ENCODE measurements at regions not wholly inside any gene's neighbourhood (a gene's known extent, or its start where the extent isn't known, plus 50 kb on each side); places are given as distances from the start of the nearest gene placed in this dataset.

DNA sequence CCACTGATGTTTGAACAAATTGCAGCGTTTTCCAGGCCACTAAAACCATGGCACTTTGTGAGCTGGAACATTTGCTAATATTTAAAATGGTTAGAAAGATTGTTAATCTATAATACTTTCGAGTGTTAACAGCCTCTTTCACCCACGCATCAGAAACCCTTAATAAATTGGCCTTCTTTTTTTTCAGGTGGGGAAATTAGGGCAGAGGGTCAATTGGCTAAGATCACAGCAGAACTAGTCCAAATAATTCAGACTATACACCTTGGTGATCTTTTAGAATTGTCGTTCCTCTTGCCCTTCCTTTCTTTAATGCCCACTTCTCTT lies 105.8 kb downstream of the PTCSC3 start:
- CTCF ChIA-PET = interaction anchor here (0.7 to 6.4 kb wide), 28 partner anchors 8 to 1160 kb away, joined by 3 to 178 read pairs (median 12); partner anchors contain the start of gene MBIP
- no peak for FAIRE-seq
- Histone ChIP-seq H3K27ac (ENCODE audit: insufficient read depth, low read depth, low read length) (no peak overlapping the region), H3K36me3 (ENCODE audit: control insufficient read depth in 2 of 2, extremely low read depth in 1 of 2, insufficient read depth in 2 of 2, low read length in 2 of 2) (no peaks in the 10 kb centered on the region), H3K27me3 (ENCODE audit: control insufficient read depth in 2 of 2, insufficient read depth in 2 of 2, low read length in 2 of 2) (peaks cover 0 to 2% of the 10 kb centered on the region in 2 experiments), H3K9ac (replicated peaks; ENCODE audit: extremely low read depth, insufficient read depth, low read length) (no peak overlapping the region), H3K4me1 (ENCODE audit: control insufficient read depth, extremely low read depth, insufficient read depth, low read length) (no peaks in the 10 kb centered on the region), H3K79me2 (ENCODE audit: control insufficient read depth, insufficient read depth, low read length) (no peaks in the 10 kb centered on the region), H2AFZ (ENCODE audit: low read depth, low read length) (no peak overlapping the region), H3K4me3 (replicated peaks in 1 of 3; ENCODE audit: insufficient read depth in 1 of 3, low read depth in 1 of 3, low read length in 3 of 3) (no peak overlapping the region), H3K4me2 (ENCODE audit: insufficient read depth, low read length) (no peak overlapping the region), H4K20me1 (replicated peaks; ENCODE audit: control insufficient read depth, extremely low read depth, insufficient read depth, low read length) (no peaks in the 10 kb centered on the region), H3K9me1 (replicated peaks; ENCODE audit: control insufficient read depth, extremely low read depth, insufficient read depth, low read length) (no peaks in the 10 kb centered on the region), H3K9me3 (replicated peaks; ENCODE audit: control insufficient read depth, insufficient read depth, low read length) (no peaks in the 10 kb centered on the region)
- no peak for TF ChIP-seq GATA2 (IDR thresholded peaks at IDR 0.05; ENCODE audit: insufficient read depth, insufficient read length, low read depth, low read length)
- POLR2A ChIA-PET = no interaction called here
- DNase-seq (ENCODE audit: low read depth, low spot score) = no peak
- dilution Hi-C loops (cut with MboI; ENCODE audit: extremely low pct_ligation_motif_present, low sequenced_read_pairs) = no loop called here
- no TSS peak for BruUV-seq (replicated peaks)
- intact Hi-C loops (cut with micrococcal nuclease) = loop anchor here (1.0 kb wide), 4 partner anchors 304 to 535 kb away; no protein-coding TSS in a partner anchor

DNA sequence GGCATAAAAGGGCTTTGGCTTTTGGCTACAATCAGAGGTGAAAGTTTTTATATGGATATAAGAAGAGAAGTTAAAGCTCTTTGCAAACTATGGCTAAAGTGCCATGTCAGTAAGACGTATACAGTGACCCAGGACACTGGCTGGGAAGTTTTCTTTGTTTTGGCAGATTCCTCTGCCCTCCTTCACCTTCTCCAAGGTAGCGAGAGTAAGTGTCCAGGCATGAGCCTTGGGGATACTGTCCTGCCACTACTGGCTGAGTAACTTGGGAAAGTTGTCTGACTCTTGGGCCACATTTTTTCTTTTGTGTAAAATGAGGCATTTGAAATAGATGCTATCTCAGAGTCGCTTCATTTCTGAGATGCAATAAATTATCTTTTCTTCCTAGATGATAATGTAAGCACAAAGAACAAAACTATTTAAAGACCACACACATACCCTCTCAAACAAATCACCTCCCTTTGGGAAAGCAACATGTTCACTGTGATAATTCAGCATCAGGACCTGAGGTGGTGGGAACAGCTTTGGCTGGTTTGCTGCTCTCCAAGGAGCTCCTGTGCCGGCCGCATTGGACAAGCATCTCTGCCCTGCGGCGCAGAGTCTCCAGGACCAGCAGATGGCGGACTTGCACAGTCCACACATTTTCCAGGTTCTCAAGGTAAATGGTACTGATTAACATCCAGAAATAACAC lies 106.3 kb downstream of the PTCSC3 start:
- Histone ChIP-seq H3K9me1 (replicated peaks; ENCODE audit: control insufficient read depth, extremely low read depth, insufficient read depth, low read length) (no peaks in the 10 kb centered on the region), H3K27me3 (ENCODE audit: control insufficient read depth in 2 of 2, insufficient read depth in 2 of 2, low read length in 2 of 2) (peaks cover 0 to 2% of the 10 kb centered on the region in 2 experiments), H3K4me2 (ENCODE audit: insufficient read depth, low read length) (no peak overlapping the region), H3K9ac (replicated peaks; ENCODE audit: extremely low read depth, insufficient read depth, low read length) (no peak overlapping the region), H3K4me1 (ENCODE audit: control insufficient read depth, extremely low read depth, insufficient read depth, low read length) (no peaks in the 10 kb centered on the region), H3K79me2 (ENCODE audit: control insufficient read depth, insufficient read depth, low read length) (no peaks in the 10 kb centered on the region), H3K9me3 (replicated peaks; ENCODE audit: control insufficient read depth, insufficient read depth, low read length) (no peaks in the 10 kb centered on the region), H3K4me3 (replicated peaks in 1 of 3; ENCODE audit: insufficient read depth in 1 of 3, low read depth in 1 of 3, low read length in 3 of 3) (no peak overlapping the region), H3K36me3 (ENCODE audit: control insufficient read depth in 2 of 2, extremely low read depth in 1 of 2, insufficient read depth in 2 of 2, low read length in 2 of 2) (no peaks in the 10 kb centered on the region), H4K20me1 (replicated peaks; ENCODE audit: control insufficient read depth, extremely low read depth, insufficient read depth, low read length) (no peaks in the 10 kb centered on the region), H2AFZ (ENCODE audit: low read depth, low read length) (no peak overlapping the region), H3K27ac (ENCODE audit: insufficient read depth, low read depth, low read length) (no peak overlapping the region)
- CTCF ChIA-PET = interaction anchor here (0.5 to 6.4 kb wide), 57 partner anchors 9 to 1160 kb away, joined by 3 to 178 read pairs (median 5); partner anchors contain the start of genes BRMS1L and MBIP
- BruUV-seq (replicated peaks) = no TSS peak
- TF ChIP-seq MYC (IDR thresholded peaks at IDR 0.05; ENCODE audit: low read depth, low read length) (no peak), CTCF (IDR thresholded peaks at IDR 0.05; ENCODE audit: extremely low read depth in 1 of 2, insufficient read depth in 1 of 2, low read depth in 1 of 2, low read length in 2 of 2) (peak; percentile 69 to 79)
- POLR2A ChIA-PET = no interaction called here
- DNase-seq (ENCODE audit: low read depth, low spot score) (peak; percentile 47), FAIRE-seq (peak; percentile 68)
- intact Hi-C loops (cut with micrococcal nuclease) = loop anchor here (1.0 kb wide), 4 partner anchors 304 to 535 kb away; no protein-coding TSS in a partner anchor
- dilution Hi-C loops (cut with MboI; ENCODE audit: extremely low pct_ligation_motif_present, low sequenced_read_pairs) = no loop called here

All from endothelial cell of umbilical vein (primary cell).